Fibroblast of the aortic adventitia (primary cell): ENCODE measurements at regions not wholly inside any gene's neighbourhood (a gene's known extent, or its start where the extent isn't known, plus 50 kb on each side); places are given as distances from the start of the nearest gene placed in this dataset.

Experiments used
- DNase-seq: peaks from one replicate; pipeline ENCODE4 v3.0.0-alpha.2; 2010; ENCODE audit warnings: low read depth
- H3K4me3 ChIP-seq: 2 replicates; pipeline ENCODE4 v1.5.1; 2011; ENCODE audit warnings: low read depth, mild to moderate bottlenecking, control low read depth, low read length, moderate library complexity
- TF ChIP-seq, protein P1 (sequence below): IDR thresholded peaks from 2 replicates; pipeline ENCODE4 v1.5.1; 2011; ENCODE audit warnings: mild to moderate bottlenecking, low read length, control low read depth, inconsistent platforms; ENCODE audit not compliant: insufficient read depth

DNA sequence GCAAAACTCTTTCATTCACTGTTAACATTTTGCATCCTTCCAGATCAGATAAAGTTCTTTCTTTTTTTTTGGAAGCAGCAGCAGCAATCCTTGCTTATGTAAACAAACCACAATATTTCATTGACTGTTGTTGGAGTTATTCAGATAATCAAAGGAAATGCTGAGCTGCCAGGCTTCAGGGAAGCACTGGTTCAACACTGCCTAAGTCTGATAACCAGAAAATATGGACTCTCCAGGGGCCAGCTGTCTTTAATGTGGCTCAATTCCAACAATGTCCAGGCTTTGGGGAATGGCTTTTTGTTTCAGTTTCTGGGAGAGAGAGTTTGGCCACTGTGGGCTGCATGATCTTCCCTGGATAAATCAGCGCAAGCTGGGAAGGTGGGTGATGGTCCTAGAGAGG lies 354.3 kb downstream of the AKAIN1 start:
- H3K4me3 ChIP-seq: no peak overlapping the region
- DNase-seq: no peak
- TF ChIP-seq, protein P1, sequence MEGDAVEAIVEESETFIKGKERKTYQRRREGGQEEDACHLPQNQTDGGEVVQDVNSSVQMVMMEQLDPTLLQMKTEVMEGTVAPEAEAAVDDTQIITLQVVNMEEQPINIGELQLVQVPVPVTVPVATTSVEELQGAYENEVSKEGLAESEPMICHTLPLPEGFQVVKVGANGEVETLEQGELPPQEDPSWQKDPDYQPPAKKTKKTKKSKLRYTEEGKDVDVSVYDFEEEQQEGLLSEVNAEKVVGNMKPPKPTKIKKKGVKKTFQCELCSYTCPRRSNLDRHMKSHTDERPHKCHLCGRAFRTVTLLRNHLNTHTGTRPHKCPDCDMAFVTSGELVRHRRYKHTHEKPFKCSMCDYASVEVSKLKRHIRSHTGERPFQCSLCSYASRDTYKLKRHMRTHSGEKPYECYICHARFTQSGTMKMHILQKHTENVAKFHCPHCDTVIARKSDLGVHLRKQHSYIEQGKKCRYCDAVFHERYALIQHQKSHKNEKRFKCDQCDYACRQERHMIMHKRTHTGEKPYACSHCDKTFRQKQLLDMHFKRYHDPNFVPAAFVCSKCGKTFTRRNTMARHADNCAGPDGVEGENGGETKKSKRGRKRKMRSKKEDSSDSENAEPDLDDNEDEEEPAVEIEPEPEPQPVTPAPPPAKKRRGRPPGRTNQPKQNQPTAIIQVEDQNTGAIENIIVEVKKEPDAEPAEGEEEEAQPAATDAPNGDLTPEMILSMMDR: no peak

DNA sequence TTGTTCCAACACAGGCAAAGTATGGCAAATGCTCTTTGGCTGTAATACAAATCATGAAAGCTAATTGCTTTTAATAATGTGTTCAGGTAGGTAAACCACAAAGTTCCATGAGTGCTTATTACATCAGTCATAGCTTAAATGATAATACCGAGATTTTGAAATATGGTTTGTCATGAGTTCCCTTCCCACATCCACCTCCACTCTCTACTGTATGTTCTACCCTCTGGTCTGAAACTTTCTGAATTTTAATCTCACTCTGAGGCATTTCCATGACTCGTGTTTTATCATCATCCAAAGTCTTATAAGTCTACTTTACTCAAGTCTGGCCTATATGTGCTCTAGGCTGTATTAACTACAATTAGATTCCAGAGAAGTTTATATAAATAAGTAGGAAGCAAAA lies 354.8 kb downstream of the AKAIN1 start:
- no peak overlapping the region for H3K4me3 ChIP-seq
- TF ChIP-seq, protein P1: no peak
- no peak for DNase-seq

DNA sequence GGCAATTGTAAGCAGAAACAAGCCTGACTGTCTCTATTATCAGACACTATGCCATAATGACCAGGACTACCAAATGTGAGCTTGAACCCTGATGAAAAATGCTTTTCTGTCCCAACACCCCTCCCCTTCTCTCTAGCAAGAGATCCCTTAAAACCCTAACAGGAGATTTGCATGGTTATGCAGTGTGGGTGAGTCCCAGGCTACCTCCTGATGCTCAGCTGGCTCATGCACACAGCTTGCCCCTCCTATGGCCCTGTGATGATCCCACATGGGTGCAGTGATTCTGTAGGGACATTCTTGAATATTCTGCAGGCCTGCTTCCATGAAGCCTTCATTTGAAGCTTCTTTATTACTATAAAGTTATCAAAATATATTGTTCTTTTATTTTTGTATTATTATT lies 357.4 kb downstream of the AKAIN1 start:
- no peak for DNase-seq
- TF ChIP-seq, protein P1: no peak

DNA sequence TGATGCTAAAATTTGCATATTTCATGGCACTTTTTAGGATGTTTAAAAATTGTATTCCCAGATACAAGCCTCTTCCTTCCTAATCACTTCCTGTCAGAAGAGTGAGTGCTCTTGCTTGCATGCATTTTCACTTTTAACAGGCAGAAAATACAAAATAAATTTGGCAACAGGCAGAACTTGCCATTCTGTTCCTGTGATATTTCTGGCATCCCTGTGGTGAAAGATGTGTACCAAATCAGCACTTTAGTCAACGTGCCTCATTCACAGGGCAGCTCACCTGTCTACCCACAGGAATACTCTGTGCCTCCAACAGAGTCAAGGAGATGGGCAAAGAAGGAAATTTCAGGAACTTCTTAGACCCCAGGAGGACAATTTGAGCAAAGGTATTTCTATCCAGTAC lies 360.9 kb downstream of the AKAIN1 start:
- no peak overlapping the region for H3K4me3 ChIP-seq
- TF ChIP-seq, protein P1: no peak
- DNase-seq: no peak

More for the DNA sequence above, 357.4 kb downstream of the AKAIN1 start:
- no peak overlapping the region for H3K4me3 ChIP-seq

DNA sequence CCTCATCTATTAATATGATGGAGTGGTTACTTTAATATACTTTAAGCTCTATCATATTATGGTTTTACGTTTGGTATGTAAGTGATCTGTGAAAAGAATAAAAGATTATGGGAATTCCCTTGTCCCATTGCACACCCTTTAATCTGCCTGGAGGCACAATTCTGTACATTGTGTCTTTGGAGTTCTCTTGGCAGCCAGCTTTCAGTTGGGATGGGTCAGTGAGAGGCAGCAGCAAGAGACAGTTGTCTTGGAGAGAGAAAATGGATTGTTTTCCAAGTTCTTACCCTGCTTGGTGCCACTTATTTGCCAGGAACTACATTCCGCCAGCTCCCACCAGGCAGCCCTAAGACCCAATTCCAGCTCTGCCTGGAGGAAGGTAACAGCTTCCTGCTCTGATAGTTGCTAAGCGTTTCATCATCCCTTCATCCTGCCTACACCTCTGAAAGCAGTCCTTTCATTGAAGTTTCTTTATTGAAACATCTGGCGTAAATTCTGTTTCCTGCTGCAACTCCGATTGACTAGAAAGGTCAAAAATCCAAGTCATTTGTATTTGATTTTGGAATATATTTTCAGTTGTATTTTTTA lies 365.2 kb downstream of the AKAIN1 start:
- TF ChIP-seq, protein P1: no peak
- no peak for DNase-seq
- no peak overlapping the region for H3K4me3 ChIP-seq

DNA sequence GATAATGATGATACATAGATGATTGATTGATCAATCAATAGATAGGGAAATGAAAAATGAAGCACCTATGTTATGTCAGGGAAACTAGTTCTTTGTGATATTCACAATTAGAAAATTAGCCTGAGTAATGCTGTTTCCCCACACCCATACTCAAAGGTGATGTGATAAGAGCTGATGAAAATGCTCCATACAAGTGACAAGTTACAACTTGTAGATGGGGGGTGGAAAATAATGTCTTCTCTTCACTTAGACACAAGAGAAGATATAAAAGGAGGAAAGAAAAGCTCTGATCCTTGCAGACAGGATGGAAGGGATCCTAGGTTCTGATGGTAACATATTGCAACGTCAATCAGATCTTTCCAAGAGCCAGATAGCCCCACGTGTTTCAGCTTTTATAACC lies 365.9 kb downstream of the AKAIN1 start:
- no peak for DNase-seq
- TF ChIP-seq, protein P1: no peak
- H3K4me3 ChIP-seq: no peak overlapping the region

DNA sequence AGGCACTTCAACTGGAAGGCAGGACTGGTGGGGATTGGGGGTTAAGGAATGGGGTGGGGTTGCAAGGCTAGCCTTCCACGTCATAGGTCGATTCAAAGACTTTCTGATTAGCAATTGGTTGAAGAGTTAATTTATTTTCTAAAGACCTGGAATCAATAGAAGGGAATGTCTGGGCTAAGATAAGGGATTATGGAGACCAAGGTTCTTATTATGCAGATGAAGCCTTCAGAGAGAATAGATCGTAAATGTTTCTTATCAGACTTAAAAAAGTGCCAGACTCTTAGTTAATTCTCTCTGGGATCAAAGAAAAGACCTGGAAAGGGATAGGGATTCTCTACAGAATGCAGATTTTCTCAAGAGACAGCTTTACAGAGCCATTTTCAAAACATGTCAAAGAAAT lies 368.0 kb upstream of the DLGAP1 start:
- TF ChIP-seq, protein P1: no peak
- no peak overlapping the region for H3K4me3 ChIP-seq
- no peak for DNase-seq
